GM12864 (cell line): ENCODE measurements at regions not wholly inside any gene's neighbourhood (a gene's known extent, or its start where the extent isn't known, plus 50 kb on each side); places are given as distances from the start of the nearest gene placed in this dataset.

Source experiments
- DNase-seq: peaks from one replicate; pipeline ENCODE4 v3.0.0-alpha.2; 2011; ENCODE audit warnings: low read depth
- H3K4me3 ChIP-seq: 2 replicates; pipeline ENCODE4 v1.5.1; 2011; ENCODE audit warnings: mild to moderate bottlenecking, low read depth, low read length, control low read depth
- CTCF ChIP-seq: IDR thresholded peaks from 2 replicates; pipeline ENCODE4 v1.5.1; 2011; ENCODE audit warnings: low read depth, mild to moderate bottlenecking, moderate library complexity, low read length, control low read depth, inconsistent platforms; ENCODE audit errors: missing control alignments

DNA sequence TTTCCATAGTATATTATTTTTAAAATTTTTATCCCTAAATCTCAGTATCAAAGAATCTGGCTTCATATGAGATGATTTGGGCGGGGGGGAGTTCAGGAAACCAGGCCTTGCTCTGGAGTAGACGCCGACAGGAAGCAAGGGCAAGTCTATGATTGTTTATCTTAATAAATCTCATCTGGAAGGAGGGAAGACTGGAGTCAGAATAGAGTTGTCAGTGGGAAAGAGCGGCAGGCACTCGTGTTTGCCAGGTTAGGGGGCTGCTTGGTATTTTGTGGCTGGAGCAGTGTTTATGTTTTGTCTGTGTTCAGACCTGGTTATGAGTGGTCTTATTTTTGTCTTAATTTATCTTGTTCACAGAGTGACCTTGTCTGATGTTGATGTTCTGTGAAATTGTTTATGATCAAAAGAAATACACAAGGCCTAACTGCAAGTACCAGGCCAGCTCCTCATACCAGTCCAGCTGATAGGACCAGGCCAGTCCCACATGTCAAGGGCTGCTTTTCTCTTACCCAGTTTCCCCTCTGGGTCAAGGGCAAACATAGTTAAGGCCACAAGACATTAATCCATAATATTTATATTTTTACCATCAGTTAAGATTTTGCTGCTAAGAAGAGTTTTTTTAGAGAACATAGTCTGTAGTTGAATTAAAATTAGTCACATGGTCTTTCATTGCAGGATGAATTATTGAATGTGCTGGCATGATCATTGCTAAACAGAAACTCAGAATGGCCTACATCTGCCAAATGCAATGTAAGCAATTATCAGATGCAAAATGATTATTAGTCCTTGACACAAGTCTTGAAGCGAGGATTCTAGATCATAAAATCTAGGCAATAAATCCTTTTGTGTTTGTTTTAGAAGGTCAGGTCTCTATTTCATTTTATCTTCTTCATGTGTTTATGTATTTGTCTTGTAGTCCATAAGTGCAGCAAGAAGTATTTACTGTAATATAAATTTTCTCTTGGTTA is 176.5 kb downstream of the GASK1B start:
- no peak for TF ChIP-seq CTCF
- no peak for DNase-seq
- no peak overlapping the region for H3K4me3 ChIP-seq

GRCh38 chr4:157994863-157995262 is 178.0 kb downstream of the GASK1B start:
- DNase-seq = no peak

GRCh38 chr4:157992948-157993839 is 179.6 kb downstream of the GASK1B start:
- TF ChIP-seq CTCF = no peak
- H3K4me3 ChIP-seq = no peak overlapping the region
- DNase-seq = no peak

More at GRCh38 chr4:157994863-157995262, 178.0 kb downstream of the GASK1B start:
- H3K4me3 ChIP-seq = no peak overlapping the region
- TF ChIP-seq CTCF = no peak

GRCh38 chr4:157992038-157992705 is 180.7 kb downstream of the GASK1B start:
- peak; percentile 50 for TF ChIP-seq CTCF
- no peak for DNase-seq
- H3K4me3 ChIP-seq = no peak overlapping the region

GRCh38 chr4:157988641-157989040 is 184.2 kb downstream of the GASK1B start:
- no peak for DNase-seq
- no peak overlapping the region for H3K4me3 ChIP-seq
- TF ChIP-seq CTCF = no peak

GRCh38 chr4:157984285-157984911 is 188.4 kb downstream of the GASK1B start:
- TF ChIP-seq CTCF = no peak
- H3K4me3 ChIP-seq = no peak overlapping the region
- DNase-seq = no peak
